HG02798 (cell line): ENCODE measurements at regions not wholly inside any gene's neighbourhood (a gene's known extent, or its start where the extent isn't known, plus 50 kb on each side); places are given as distances from the start of the nearest gene placed in this dataset.
"Not testable (repeated sequence)": the region's sequence is repeated elsewhere in the genome, so short reads cannot be mapped to it uniquely, and the experiment has no call there.

Experiments used
- ATAC-seq: cut with Tn5 transposase; IDR thresholded peaks from one replicate; pipeline ENCODE4 v1.9.1; 2021; ENCODE audit warnings: mild to moderate bottlenecking; ENCODE audit not compliant: unreplicated experiment, poor library complexity

DNA sequence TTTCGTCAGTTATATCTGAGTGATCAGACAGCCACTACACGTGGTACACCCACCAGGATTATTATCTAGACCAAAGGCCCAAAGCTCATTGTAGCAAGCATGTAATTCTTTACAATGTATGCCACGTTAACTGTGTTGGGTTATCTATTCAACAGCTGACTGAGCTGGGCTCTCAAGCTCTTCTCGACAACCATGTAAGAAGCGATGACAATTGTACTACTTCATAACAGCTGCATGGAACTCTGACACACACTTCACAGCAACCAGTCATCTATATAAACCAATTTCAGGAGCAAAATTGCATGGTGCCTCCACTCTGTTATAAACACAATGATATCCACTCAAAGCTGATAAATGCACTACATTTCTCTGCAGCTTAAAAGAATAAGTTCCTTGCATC, 701.8 kb downstream of the NR4A2 start:
- no peak for ATAC-seq

DNA sequence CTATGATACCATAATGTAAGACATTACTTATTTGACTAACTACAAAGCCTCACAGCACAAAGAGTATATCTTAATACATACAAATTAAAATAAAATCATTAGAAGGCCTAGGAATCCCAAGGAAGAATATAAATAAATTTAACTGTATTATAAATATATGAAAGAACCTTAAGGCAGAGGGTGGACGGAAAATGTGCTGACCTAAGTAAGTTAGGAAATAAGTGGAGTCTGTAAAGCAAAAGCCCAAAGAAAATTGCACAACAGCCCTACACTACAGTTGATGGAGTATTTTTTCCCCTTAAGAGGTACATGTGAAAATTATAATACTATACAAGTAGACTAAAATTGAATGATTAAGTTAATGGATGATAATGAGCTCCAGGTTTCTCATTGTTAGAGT, 710.1 kb downstream of the NR4A2 start:
- ATAC-seq: no peak

DNA sequence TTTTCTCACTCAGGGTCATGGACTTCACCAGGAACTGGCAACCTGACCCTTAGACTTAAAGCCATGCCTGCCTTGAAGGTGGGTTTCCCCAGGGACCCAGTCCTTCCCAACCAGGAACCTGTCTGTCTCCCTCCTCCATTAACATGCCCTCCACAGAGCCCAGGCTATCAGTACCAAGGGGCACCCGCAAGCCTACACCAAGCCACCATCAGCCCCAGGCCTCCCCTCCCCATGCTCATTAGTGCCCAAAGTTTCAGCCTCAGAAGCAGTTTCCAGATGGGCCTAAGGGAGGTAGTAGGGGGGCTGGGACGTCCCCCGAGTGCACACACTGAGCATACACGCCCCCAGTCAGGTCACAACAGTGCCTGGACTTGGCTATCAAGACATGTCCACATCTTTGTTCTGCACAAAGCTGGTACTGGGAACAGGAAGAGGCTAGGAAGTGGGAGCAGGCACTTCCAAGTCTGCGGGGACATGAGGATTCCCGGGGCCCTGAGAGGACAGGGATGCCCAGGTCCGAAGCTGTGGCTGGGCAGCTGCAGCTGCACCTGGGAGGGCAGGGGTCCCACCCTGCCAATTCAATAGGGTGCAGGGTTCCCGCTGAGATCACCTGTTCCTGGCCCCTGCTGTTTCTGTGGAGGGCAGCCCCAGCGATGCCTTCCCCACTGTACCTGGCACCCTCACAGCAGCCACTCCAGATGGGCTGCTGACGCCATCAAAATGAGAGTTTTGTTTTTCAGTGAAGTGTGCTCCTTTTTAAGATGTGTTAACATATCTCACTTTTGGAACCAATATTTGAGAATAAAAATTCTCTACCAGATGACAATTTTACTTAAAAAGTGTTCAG, 731.4 kb downstream of the NR4A2 start:
- no peak for ATAC-seq

DNA sequence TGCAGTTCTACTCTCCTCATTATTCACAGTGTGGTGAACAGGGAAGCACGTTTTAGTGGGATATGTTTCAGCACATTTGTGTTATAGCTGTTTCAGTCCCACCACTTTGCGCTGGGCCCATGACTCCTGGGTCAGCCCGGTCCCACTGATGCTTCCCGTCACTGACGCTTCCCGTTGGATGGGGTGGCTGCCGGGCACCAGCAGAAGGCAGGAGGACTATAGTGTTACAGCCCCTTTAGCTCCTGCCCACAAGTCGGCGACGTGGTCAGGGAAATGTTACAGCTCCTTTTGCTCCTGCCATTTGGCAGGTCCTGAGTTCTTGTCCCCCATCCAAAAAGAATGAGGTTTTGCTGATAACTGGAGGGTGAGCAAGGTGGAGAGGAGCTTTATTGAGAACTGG, 732.2 kb downstream of the NR4A2 start:
- ATAC-seq: no peak

DNA sequence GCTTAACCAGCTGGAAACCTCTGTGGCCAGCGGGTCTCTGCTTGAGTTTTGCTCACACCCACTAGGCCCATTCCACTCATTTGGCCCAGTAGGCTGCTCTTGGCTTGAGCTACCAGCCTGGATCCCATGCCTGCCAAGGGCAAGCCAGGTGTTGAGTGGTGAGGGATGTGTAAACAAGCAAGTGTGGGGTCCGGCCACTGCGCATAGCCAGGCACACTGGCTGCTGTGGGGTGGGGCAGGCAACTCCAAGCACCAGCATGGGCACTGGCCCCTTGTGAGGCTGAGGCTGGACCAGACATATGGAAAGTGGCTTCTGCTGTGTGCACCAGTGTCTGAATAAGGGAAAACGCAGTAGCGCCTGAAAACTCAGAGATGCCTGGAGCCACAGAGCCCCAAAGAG, 732.7 kb downstream of the NR4A2 start:
- ATAC-seq: no peak

DNA sequence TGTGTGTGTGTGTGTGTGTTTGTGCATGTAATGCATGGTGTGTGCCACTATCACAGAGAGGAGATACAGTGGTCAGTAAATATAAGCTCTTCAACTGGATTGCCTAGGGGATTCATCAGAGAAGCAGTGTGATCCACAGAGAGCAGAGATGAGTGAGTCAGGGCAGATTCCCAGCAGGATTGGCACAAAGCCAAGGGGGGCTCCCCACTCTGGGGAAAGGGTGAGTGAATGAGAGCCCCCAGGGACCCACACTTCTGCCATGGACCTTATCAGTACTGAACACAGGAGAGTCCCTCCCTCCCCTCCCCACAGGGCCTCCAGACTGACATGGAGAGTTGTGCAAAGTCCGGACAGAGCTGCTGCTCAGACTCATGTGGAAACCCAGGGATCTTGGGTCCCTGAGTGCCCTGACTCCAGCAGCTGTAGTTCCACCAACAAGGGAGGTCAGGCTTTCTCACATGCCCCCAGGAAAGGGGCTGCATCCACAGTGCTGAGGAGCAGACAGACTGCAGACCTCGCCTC, 748.8 kb downstream of the NR4A2 start:
- no peak for ATAC-seq

DNA sequence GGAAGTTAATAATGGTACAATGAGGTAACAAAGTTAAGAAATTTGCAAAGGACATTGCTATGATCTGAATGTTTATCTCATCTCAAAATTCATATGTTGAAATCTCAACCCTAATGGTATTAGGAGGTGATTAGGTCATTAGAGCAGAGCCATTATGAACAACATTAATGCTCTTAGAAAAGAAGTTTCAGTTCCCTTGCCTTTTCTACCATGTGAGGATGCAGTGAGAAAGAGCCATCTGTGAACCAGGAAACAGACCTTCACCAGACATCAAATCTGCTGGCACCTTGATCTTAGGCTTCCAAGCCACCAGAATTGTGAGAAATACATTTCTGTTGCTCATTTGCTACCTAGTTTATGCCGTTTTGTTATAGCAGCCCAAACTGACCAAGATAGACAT, 757.6 kb downstream of the NR4A2 start:
- no peak for ATAC-seq

DNA sequence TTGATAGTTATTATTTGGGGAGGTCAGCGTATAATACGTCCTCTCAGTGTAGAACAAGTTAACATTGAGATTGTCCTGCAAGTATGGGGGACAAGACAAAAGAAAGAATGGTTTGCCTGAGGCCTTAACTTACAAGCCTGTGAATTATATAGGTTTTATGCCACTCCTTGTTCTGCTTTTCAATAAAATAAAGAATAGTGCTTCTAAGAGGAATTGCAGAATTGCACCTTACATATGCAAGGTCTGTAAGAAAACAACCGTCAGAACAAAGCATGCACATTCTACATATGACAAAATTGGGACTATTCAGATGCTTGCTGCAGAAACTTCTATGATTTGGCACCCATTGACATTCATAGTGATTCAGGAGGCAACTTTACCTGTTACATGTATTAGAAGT, 785.0 kb downstream of the NR4A2 start:
- ATAC-seq: no peak

DNA sequence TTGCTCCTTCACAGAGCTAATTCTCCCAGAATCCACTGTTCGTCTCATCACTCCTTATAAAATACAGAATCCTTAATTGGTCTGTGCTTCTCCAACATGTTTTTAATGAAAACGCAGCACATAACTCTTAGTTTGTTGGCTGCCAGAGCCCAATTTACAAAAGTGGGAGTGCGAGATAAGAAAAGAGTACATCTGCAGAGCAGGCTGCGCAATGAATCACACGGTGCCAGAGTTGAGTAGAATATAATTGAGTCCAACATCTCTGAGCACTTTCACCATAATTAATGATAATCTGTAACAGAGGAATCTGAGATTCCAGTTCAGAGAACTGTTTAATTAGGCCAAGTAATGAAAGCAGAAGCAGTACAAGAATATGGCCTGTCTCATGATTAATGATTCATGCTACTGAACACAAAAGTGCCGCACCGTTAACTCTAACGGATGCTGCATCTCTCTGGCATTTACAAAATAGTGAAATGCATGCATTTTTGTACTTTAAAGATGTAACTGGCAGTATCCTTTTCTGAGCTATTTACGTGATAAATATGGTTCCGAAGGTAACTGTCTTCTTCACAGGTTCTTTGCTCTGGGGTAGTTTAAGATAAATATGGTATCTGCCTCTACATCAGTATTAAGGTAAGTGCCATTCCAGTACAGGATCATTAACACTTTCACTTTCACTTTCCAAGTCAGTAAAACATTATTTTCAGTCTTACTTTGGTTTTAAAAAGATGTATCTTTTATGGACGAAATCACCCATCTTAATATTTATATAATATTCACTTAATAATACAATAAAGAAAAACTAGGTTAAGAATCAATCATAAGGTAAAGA, 785.6 kb downstream of the NR4A2 start:
- ATAC-seq: no peak

DNA sequence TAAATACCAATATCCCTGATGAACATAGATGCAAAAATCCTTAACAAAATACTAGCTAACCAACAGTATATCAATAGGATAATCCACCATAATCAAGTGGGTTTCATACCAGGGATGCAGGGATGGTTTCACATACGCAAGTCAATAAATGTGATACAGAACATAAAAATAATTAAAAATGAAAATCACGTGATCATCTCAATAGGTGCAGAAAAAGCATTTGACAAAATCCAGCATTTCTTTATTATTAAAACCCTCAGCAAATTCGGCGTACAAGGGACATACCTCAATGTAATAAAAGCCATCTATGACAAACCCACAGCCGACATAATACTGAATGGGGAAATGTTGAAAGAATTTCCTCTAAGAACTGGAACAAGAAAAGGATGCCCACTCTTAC, 793.5 kb downstream of the NR4A2 start:
- not testable (repeated sequence) for ATAC-seq

DNA sequence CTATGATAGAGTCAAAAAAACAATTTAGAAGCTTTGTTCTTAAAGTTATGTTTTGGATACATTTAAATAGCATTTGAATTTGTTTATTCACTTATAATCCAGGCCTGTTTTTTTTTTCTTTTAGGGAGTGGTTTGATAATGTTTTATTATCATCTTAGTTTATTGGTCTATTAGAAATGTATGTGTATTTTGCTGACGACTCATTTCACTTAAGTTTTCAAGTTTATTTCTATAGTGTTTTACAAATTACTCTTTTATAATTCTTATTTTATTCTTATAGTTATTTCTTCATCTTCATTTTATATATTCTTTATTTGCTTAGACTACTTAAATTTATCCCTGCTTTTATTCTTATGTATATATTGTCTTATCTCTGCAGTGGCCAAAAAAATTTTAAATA, 804.5 kb downstream of the NR4A2 start:
- no peak for ATAC-seq

DNA sequence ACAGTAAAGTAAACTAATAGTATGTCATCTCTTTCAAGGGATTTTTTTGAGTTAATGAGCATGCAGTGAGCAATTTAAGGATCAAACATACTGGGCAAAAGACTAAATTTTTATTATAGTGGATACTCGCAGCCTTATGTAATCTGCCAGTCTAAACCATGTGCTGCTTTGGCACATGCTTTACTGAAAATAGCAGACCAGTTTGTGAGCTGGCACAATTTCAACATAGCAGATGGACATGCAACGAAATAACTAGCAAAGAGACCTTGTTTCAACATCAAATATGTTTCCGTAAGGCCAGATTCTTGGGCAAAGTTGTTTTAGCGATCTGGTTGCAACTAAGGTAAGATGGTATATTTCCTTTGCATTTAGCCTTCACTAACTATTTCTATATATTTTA, 807.3 kb downstream of the NR4A2 start:
- ATAC-seq: no peak

DNA sequence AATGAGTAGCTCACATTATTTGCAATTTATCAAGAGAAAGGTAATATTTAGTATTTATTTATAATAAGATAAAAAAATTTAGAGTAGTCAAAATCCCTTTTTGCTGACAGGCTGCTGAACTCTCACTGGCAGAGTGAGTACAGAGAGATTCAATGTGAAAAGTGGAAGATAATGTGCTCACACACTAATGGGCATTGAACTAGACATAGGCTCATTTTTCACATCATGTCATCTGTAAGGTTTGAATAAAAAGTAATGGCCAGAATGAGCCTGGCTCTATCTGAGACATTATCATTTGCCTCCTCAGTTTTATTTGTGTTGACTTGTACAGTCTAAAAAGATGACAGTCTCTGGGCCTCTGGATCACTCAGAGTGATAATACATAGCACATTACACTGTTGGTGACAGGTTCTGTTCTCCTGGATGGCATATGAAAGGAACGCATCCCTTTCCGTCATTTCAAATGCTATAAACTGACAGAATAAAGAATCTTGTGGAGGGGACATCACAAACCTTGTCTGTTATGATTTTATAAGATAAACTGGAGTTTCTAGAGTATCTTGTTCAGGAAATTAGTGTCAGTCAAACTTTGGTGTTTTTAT, 812.9 kb downstream of the NR4A2 start:
- ATAC-seq: no peak

DNA sequence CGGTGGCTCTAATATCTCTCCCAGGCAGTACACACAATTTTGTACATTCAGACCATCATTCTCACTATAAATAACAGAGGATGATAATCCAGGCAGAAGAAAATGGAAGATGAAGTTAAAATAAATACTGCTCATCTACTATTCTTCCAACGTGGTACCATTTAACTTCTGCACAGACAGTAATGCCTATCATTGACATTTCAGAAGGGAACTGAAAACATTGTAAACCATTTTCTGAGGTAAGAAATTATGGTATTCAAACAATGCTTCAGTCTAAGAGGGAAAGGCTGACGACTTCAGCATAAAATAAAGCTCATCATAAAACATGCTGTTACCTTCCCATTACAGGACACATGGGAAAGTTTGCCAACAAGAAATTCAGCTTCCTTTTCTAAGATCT, 814.4 kb downstream of the NR4A2 start:
- no peak for ATAC-seq

DNA sequence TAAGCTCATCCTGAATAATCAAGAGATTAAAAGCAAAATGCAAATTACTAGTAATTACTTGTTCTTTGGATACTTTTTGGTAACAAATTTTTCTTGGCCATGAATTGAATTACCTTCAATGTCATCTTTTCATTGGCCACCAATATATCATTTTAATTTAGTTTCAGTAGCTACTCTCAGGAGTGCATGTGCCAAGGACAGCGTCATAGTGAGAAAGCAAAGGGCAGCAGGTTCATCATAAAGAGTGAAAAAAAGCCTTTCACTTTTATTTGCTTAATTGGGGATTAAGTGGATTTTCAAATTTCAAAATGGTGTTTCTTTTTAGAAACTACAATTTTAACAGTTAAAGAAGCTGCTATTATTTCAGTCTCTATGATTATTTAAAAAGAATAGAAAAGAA, 815.2 kb downstream of the NR4A2 start:
- no peak for ATAC-seq

DNA sequence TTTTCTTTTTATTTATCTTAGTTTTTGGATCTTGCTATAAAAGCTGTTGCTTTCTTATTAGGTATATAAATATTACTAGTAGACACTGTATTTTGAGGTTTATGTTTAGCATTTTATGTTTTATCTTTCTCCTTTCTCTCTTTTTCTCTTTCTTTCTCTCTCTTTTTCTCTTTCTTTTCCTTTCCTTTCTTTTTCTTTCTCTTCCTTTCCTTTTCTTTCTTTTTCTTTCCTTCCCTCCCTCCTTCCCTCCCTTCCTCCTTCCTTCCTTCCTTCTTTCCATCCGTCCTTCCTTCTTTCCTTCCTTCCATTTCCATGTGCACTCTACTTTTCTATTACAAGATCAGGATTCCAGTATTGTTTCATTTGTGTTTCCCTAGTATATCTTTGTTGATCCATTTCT, 814.8 kb downstream of the KCNJ3 start:
- ATAC-seq: no peak

DNA sequence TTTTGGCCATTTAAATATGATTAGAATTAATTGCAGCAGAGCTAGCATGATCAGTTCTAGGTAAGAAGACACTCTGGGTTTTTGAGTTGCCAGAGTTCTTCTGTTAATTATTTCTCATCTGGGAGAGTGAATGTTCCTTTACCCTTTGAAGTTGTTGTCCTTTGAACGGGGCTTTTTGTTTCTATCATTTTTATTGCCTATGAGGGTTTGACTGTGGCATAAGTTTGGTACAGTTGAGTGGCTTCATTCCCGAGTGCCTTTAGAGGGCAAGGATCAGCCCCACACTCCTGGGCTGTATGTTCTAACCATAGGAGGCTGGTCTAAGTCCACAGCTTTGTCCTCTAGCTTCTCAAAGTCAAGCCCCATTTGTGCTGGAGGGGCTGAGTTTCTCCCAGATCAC, 804.3 kb downstream of the KCNJ3 start:
- no peak for ATAC-seq

DNA sequence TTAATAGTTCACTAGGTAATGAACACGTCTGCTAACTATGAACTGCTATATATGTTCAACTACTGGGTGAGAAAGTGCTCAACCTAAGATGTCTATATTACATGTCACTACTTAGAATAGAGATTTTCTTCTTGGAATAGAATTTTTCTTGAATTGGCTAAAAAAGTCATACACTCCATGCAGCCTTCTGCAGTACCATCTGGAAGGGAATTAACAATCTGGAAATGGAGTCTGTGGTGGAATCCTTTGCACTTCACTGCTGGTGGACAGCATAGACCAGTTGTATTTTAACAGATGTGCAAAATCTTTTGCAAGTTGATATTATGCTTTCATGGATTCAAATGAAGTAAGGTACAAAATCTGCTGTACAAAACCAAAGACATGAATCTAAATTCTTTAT, 799.6 kb downstream of the KCNJ3 start:
- no peak for ATAC-seq

DNA sequence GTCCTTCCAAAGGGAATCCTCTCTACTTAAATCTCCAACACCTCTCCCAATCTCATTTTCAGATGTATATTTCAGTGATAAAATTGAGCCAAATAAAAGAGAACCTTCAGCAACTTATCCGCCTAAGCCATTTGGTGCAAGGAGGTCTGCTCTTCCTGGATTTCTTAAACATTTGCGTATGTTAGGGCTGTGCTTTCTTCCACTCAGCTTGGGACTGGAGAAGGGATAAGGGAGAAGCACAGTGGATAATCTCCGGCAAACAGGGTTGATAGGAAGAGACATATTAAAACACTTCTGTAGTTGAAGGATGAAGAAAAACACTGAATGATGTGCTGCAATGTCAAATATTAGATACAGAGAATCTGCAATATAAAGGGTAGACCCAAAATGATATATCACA, 796.2 kb downstream of the KCNJ3 start:
- no peak for ATAC-seq

DNA sequence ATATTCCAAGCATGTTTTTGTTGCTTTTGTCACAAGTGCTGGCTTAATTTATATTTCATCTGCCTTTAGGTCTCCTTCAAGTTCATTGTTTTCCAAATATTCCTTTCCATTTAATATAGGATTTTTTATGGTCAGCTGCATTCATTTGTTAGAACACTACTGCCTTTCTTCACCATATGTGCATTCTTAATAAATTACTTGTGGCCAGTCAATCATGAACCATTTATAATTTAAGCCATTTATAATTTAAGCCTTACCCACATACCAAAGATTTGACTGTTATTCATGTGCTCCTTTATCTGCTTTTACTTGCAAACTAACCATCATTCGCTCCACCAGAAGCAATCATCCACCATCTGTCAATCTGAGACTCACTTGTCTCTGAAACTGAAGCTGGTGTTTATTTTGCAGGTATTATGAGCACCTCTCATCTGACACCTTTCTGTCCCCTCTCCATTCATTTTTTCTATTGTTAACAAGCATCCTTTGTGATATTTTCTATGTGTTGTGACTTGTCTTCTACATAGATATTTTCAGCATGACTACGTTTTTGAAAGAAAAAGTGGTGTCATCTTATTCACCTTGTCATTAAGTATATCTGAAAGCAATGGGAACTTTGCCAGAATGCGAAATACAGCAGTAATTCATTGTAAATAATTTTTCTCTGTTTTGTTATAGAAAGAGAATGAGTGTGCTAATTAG, 786.8 kb downstream of the KCNJ3 start:
- no peak for ATAC-seq
